ENCODE measurements at regions not wholly inside any gene's neighbourhood (a gene's known extent, or its start where the extent isn't known, plus 50 kb on each side); places are given as distances from the start of the nearest gene placed in this dataset.

DNA sequence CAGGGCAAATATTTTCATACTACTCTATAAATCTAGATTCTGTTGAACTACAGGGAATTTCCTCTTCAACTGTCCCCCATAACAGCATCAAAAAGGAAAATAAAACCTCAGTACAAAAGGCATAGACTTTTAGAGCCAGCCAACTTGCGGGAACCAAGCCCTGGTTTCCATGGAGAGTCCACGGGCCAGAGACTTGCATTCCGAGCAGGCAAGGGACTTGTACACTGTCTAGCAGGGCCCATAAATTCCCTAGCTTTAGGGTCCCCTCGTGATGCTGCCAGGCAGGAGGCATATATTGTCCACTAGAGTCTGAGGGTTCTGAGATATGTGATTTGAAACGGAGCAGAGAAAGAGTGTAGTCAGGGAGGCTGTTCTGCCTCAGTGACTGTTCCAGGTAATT lies 153.1 kb upstream of the SLC14A2 start:
- H3K27ac ChIP-seq, result no peak overlapping the region
- TF ChIP-seq, protein P1, sequence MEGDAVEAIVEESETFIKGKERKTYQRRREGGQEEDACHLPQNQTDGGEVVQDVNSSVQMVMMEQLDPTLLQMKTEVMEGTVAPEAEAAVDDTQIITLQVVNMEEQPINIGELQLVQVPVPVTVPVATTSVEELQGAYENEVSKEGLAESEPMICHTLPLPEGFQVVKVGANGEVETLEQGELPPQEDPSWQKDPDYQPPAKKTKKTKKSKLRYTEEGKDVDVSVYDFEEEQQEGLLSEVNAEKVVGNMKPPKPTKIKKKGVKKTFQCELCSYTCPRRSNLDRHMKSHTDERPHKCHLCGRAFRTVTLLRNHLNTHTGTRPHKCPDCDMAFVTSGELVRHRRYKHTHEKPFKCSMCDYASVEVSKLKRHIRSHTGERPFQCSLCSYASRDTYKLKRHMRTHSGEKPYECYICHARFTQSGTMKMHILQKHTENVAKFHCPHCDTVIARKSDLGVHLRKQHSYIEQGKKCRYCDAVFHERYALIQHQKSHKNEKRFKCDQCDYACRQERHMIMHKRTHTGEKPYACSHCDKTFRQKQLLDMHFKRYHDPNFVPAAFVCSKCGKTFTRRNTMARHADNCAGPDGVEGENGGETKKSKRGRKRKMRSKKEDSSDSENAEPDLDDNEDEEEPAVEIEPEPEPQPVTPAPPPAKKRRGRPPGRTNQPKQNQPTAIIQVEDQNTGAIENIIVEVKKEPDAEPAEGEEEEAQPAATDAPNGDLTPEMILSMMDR (IDR thresholded peaks at IDR 0.05), result no peak
- no peak for TF ChIP-seq ZFX (IDR thresholded peaks at IDR 0.05; ENCODE audit: borderline replicate concordance)

DNA sequence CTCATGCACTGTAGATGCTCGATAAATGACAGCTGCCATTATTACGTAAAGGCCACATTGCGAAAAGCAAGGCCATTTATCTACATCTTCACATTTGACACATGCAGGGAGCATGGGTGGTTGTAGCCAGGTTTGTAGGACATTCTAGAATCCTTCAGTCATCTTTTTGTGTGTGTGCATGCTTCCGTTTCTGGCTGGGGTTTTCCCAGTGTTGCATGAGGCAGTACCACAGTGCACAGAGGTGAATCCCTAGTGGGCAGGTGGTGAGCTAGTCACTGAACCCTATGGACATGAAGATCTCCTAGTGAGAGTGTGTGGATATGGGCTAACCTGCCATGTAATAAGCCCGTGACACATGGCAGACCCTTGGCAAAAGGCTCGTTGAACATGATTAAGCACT lies 151.8 kb upstream of the SLC14A2 start:
- H3K27ac ChIP-seq, result no peak overlapping the region
- TF ChIP-seq ZFX (IDR thresholded peaks at IDR 0.05; ENCODE audit: borderline replicate concordance), result no peak
- TF ChIP-seq, protein P1 (IDR thresholded peaks at IDR 0.05), result no peak

DNA sequence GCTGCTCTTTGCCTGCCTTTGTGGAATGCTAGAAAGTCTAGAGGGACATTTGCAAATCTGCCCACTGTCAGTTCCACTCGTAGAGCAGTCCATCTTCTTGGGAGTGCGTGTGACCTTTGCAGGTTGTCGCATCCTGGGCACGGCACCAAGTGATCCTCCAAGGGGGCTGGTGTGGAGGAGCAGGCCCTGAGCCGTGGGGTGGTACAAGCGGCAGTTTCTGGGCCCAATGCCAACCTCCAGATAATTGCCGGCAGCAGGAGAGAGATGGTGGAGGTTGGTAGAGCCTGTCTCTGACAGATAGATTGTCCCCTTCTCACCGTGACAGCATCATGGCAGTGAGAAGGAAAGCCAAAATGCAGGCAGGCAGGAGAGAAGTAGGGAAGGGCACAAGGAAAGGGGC lies 150.7 kb upstream of the SLC14A2 start:
- no peak overlapping the region for H3K27ac ChIP-seq

DNA sequence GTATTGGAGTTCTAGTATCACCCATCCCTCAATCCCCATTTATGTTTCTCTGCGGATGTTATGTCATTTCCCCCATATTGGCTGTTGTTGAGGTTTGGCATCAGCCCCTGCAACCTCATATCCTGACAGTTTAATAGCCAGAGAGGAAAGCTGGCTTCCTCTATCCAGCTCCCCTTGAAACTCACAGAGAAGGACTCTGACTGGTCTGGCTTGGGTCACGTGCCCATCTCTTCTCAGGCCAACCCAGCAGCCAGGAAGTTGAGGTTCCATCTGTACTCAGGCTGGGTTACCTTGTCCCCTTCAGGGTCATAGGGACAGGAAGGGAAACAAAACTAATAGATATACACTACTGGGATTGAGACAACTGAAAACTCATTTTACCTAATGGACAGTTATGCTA lies 148.0 kb upstream of the SLC14A2 start:
- TF ChIP-seq, protein P1 (IDR thresholded peaks at IDR 0.05), result no peak
- no peak for TF ChIP-seq ZFX (IDR thresholded peaks at IDR 0.05; ENCODE audit: borderline replicate concordance)
- no peak overlapping the region for H3K27ac ChIP-seq

More for the DNA sequence above, 150.7 kb upstream of the SLC14A2 start:
- no peak for TF ChIP-seq ZFX (IDR thresholded peaks at IDR 0.05; ENCODE audit: borderline replicate concordance)
- TF ChIP-seq, protein P1 (IDR thresholded peaks at IDR 0.05), result no peak

DNA sequence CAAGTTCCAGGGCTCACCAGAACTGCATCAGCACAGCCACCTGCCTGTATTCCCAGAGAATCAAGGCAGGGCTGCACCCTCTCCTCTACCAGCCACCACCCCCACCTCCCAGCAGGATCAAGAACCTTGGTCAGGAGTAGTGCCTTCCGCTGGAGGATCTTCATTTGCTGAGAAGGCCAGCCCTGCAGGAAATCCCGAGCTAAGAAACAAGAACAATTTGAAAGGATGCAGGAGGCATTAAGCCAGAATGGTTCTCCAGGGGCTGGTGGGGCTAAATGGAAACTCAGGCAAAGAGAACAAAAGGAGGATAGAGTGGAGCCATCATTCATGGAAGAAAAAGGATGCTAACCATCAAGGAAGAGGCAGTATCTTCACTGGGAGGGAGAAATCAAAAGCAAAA lies 147.3 kb upstream of the SLC14A2 start:
- TF ChIP-seq, protein P1 (IDR thresholded peaks at IDR 0.05), result no peak
- TF ChIP-seq ZFX (IDR thresholded peaks at IDR 0.05; ENCODE audit: borderline replicate concordance), result no peak

DNA sequence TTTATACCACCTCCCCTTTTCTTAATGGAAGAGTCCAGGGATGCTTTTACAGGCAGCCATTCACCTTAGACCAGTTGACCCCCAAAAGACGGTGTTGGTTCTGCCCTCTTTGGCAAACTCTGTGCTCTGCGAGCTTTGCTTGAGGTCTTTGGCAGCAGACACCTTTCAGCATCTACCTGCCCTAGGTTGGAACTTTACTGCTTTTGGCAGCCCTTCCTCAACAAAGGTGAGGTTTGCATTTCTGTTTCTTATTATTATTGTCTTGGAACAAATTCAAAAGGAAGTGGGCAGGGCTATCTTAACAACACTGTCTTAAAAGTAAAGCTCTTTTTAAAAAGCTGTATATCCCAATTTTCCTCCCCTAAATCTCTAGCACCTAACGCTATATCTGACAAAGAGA lies 136.4 kb upstream of the SLC14A2 start:
- no peak overlapping the region for H3K27ac ChIP-seq
- TF ChIP-seq, protein P1 (IDR thresholded peaks at IDR 0.05), result no peak

More for the DNA sequence above, 147.3 kb upstream of the SLC14A2 start:
- no peak overlapping the region for H3K27ac ChIP-seq

DNA sequence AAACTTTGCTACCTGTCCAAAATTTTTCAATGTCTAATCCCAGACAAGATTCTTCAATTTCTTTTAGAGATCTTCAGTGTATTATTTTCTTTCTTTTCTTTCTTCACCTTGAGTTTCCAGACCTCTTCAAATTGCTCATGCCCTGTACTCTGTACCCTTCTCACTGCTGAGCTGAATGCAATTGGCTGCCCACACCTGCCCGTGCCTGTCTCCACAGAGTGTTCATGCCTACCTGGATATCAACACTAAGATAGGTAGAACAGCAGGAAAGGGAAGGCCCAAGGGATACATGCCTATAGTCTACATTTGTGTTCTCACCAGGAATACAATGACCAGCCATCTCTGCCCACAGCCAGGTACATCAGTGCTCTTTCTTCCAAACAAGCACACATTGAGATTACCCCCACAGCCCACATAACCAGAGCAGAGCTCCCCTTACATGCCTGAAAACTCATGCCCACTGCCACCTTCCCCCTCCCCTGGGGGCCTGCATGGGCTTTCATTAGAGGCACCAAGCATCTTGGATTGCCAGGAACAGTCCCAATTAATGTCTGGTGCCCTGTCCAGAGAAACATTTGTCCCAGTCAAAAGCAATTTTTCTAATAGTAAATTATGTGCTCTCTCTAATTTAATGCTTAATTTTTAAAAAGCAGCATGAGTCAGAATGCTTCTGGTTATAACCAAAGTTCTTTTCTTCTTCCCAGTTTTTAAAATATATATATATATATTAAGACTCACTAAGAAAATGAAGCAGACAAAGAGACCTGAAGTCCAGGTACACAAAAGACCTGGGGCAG lies 134.9 kb upstream of the SLC14A2 start:
- no peak for TF ChIP-seq ZFX (IDR thresholded peaks at IDR 0.05; ENCODE audit: borderline replicate concordance)
- TF ChIP-seq, protein P1 (IDR thresholded peaks at IDR 0.05), result no peak

More for the DNA sequence above, 134.9 kb upstream of the SLC14A2 start:
- H3K27ac ChIP-seq, result no peak overlapping the region

Data from 22Rv1 (cell line).